ENCODE measurements at regions not wholly inside any gene's neighbourhood (a gene's known extent, or its start where the extent isn't known, plus 50 kb on each side); places are given as distances from the start of the nearest gene placed in this dataset.

DNA sequence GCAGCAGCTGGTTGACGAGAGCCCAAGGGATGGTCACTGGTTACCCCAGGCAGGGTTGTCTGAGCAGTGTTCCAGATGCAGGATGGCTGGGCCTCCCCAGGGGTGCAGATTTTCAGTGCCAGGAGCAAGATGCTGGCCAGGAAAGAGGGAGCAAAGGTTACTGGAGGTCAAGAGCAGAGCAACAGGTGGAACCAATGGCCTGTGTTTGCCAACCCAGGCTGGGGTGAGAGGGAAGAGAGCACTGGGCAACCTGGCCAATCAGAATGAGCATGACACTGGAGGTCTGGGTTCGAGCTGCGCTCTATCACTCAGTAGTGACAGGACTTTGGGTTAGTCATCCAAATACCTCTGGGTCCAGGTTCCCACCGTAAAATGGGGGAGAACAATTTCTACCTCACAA lies 90.6 kb upstream of the TLE3 start:
- TF ChIP-seq GATA2 (IDR thresholded peaks at IDR 0.05; ENCODE audit: low read depth, low read length) (no peak), GATA3 (IDR thresholded peaks at IDR 0.05; ENCODE audit: low read depth, low read length) (no peak)
